ENCODE measurements at regions not wholly inside any gene's neighbourhood (a gene's known extent, or its start where the extent isn't known, plus 50 kb on each side); places are given as distances from the start of the nearest gene placed in this dataset.

- TF ChIP-seq CTCF (IDR thresholded peaks at IDR 0.05) (no peak), POLR2A (IDR thresholded peaks at IDR 0.05) (no peak)
- no peak overlapping the region for H3K4me3 ChIP-seq (ENCODE audit: low read depth, poor library complexity, severe bottlenecking)
- no peak for DNase-seq (ENCODE audit: low spot score in 2 of 2)
- 70 to 98% methylated on average over 1 of the region's 1 CpG for WGBS, 2 donors
- intact Hi-C loops (cut with DNase I; ENCODE audit: low total_unique reads) = no loop called here
Measured at GRCh38 chr3:168926426-168926825, 737.1 kb downstream of the MECOM start.

GRCh38 chr3:168925568-168925967 lies 737.9 kb downstream of the MECOM start:
- H3K4me3 ChIP-seq (ENCODE audit: low read depth, poor library complexity, severe bottlenecking) = no peak overlapping the region
- intact Hi-C loops (cut with DNase I; ENCODE audit: low total_unique reads) = no loop called here
- WGBS, 2 donors = 71 to 92% methylated on average over 1 of the region's 1 CpG
- TF ChIP-seq POLR2A (IDR thresholded peaks at IDR 0.05) (no peak), CTCF (IDR thresholded peaks at IDR 0.05) (no peak)
- no peak for DNase-seq (ENCODE audit: low spot score in 2 of 2)

- 48 to 54% methylated on average over 1 of the region's 1 CpG for WGBS, 2 donors
- TF ChIP-seq POLR2A (IDR thresholded peaks at IDR 0.05) (no peak), CTCF (IDR thresholded peaks at IDR 0.05) (no peak)
- intact Hi-C loops (cut with DNase I; ENCODE audit: low total_unique reads) = no loop called here
- no peak overlapping the region for H3K4me3 ChIP-seq (ENCODE audit: low read depth, poor library complexity, severe bottlenecking)
- no peak for DNase-seq (ENCODE audit: low spot score in 2 of 2)
Measured at GRCh38 chr3:168914662-168915061, 748.9 kb downstream of the MECOM start.

- WGBS, 2 donors = 74 to 76% methylated on average over 1 of the region's 1 CpG
- no peak overlapping the region for H3K4me3 ChIP-seq (ENCODE audit: low read depth, poor library complexity, severe bottlenecking)
- no peak for DNase-seq (ENCODE audit: low spot score in 2 of 2)
- no peak for TF ChIP-seq POLR2A (IDR thresholded peaks at IDR 0.05)
- no peak for TF ChIP-seq CTCF (IDR thresholded peaks at IDR 0.05)
- intact Hi-C loops (cut with DNase I; ENCODE audit: low total_unique reads) = no loop called here
Measured at GRCh38 chr3:168909260-168909659, 754.3 kb downstream of the MECOM start.

GRCh38 chr3:168895419-168895818 lies 768.1 kb downstream of the MECOM start:
- intact Hi-C loops (cut with DNase I; ENCODE audit: low total_unique reads) = no loop called here
- 89 to 97% methylated on average over 1 of the region's 1 CpG for WGBS, 2 donors
- no peak overlapping the region for H3K4me3 ChIP-seq (ENCODE audit: low read depth, poor library complexity, severe bottlenecking)

More at GRCh38 chr3:168895419-168895818, 768.1 kb downstream of the MECOM start:
- DNase-seq (ENCODE audit: low spot score in 2 of 2) = no peak
- TF ChIP-seq POLR2A (IDR thresholded peaks at IDR 0.05) (no peak), CTCF (IDR thresholded peaks at IDR 0.05) (no peak)
